Pancreas (tissue), 10 donors: ENCODE measurements at regions not wholly inside any gene's neighbourhood (a gene's known extent, or its start where the extent isn't known, plus 50 kb on each side); places are given as distances from the start of the nearest gene placed in this dataset.

Experiments used
- ATAC-seq, 4 donors: fragments of 200-7000 bp; cut with Tn5 transposase; one replicate each; pipeline versions ENCODE4 v1.8.0 to v1.9.1; 2020; ENCODE audit warnings: mild to moderate bottlenecking in 4 of 4, moderate library complexity in 4 of 4
- DNase-seq, 6 donors: peaks; one replicate each; pipeline ENCODE4 v3.0.0-alpha.2; 2020
- FAIRE-seq: peaks from 2 replicates; lab custom pipeline; 2012; peaks lifted over from hg19 to GRCh38; lab: Jason Lieb, UNC
- H3K27ac ChIP-seq, 4 donors: fragments of 200-600 bp; sonication (generic); 1 replicate in 3 of 4; 2 replicates in 1 of 4; pipeline versions ENCODE4 v1.5.0 to v1.8.0; 2020
- H3K27me3 ChIP-seq, 4 donors: fragments of 200-600 bp; one replicate each; pipeline ENCODE4 v1.8.0; 2021
- H3K36me3 ChIP-seq, 3 donors: fragments of 200-600 bp; sonication (generic) in 1 of 3; one replicate each; pipeline versions ENCODE4 v1.5.0 to v1.8.0; 2020 to 2021
- H3K4me1 ChIP-seq, 3 donors: fragments of 200-600 bp; one replicate each; pipeline ENCODE4 v1.8.0; 2021
- H3K4me3 ChIP-seq, 4 donors: fragments of 200-600 bp; sonication (generic) in 2 of 4; one replicate each; pipeline versions ENCODE4 v1.5.0 to v1.8.0; 2020 to 2021
- H3K9me3 ChIP-seq, 4 donors: fragments of 200-600 bp; one replicate each; pipeline ENCODE4 v1.8.0; 2021
- WGBS, 2 donors: extraction: QIAGEN DNeasy Blood & Tissue Kit; methylation state at CpG; one replicate each; pipeline ENCODE4 v1.1.7; 2013; 5-methylcytosine and 5-hydroxymethylcytosine counted together
- intact Hi-C, 3 donors: fragments of 100-400 bp; cut with DNase I; formaldehyde crosslinking; loops; one replicate each; pipeline versions ENCODE4 v1.11.1 to v1.14.2; 2022
- TF ChIP-seq, protein P1 (sequence below), 4 donors: fragments of 200-600 bp; sonication (generic) in 3 of 4; IDR thresholded peaks; one replicate each; pipeline versions ENCODE4 v1.5.0 to v1.8.0; 2021; ENCODE audit warnings: antibody characterized with exemption in 4 of 4
- donor health status: healthy with polysubstance abuse.
- donor health status: DM: no; HTN: no; CAD: no; lungs with moderate emphysema.
- donor health status: DM: no; HTN: no; CAD: no.
- donor health status: control.
- donor health status: control.
- donor health status: Bipolar disorder and iron deficiency.
- donor health status: DM: yes; HTN: yes; CAD: no.
- donor health status: DM: no; HTN: no; CAD: no.
- donor health status: DM: no; HTN: no; CAD: no.
- donor health status: DM: yes; HTN: yes; CAD: no.

DNA sequence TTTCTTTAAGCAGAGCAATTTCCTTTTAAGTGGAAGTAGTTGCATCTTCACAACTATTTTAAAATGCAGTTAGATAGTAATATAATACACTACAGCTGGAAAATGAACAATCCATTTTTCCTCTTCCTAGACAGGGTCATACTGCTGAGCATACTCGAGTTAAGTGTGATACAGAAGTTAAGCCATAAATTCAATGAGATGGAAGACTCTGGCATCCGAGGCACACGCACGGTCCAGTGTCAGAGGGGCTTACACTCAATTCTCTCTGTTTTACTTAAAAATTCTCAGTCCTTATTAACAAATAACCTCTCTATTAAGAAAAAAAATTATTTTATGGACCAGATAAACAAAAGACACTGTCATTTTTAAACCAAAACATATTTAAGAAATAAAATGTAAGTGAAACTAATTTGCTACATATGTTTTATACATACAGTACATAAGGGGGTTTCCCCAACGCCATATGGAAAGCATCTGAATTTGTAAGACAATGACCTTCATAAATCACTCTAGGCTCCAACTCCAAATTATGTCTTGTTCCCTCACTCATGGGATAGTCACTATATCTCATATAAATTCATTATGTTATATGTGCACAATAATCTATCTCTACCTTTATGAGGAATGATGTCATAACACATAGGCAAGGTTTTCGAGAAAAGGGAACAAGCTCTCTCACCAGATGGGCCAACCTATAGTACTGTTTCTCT, 315.3 kb downstream of the PAPSS1 start:
- DNase-seq (no peak), ATAC-seq (no peak), FAIRE-seq (no peak)
- no peaks in the 10 kb centered on the region for H3K9me3 ChIP-seq
- intact Hi-C loops: no loop called here
- no peaks in the 10 kb centered on the region for H3K36me3 ChIP-seq
- 75 to 80% methylated on average over 6 of the region's 6 CpGs for WGBS, 2 donors
- H3K4me3 ChIP-seq: no peak overlapping the region
- no peaks in the 10 kb centered on the region for H3K4me1 ChIP-seq
- H3K27ac ChIP-seq: no peak overlapping the region
- TF ChIP-seq, protein P1, sequence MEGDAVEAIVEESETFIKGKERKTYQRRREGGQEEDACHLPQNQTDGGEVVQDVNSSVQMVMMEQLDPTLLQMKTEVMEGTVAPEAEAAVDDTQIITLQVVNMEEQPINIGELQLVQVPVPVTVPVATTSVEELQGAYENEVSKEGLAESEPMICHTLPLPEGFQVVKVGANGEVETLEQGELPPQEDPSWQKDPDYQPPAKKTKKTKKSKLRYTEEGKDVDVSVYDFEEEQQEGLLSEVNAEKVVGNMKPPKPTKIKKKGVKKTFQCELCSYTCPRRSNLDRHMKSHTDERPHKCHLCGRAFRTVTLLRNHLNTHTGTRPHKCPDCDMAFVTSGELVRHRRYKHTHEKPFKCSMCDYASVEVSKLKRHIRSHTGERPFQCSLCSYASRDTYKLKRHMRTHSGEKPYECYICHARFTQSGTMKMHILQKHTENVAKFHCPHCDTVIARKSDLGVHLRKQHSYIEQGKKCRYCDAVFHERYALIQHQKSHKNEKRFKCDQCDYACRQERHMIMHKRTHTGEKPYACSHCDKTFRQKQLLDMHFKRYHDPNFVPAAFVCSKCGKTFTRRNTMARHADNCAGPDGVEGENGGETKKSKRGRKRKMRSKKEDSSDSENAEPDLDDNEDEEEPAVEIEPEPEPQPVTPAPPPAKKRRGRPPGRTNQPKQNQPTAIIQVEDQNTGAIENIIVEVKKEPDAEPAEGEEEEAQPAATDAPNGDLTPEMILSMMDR (IDR thresholded peaks at IDR 0.05): no peak
- no peaks in the 10 kb centered on the region for H3K27me3 ChIP-seq

DNA sequence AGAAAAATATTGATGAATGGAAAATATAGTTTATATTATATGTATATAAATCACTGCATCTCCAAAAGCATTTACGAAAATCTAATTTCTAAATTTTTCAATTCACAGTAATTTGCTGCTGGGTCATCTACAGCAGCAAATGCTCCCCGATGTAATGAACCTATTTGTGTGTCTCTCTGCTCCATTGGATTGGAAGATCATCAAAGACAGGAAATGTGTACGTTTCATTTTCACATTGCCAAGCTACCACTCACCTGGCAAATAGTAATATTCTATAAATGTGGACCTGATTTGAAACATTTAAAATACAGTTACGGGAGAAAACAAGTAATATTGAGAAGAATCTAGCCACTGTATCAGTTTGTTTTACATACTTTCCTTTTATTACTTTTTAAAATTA, 317.7 kb downstream of the PAPSS1 start:
- no peaks in the 10 kb centered on the region for H3K9me3 ChIP-seq
- no peaks in the 10 kb centered on the region for H3K4me1 ChIP-seq
- 68 to 82% methylated on average over 4 of the region's 4 CpGs for WGBS, 2 donors
- no peak overlapping the region for H3K4me3 ChIP-seq
- no peak for DNase-seq
- intact Hi-C loops: no loop called here
- no peak for ATAC-seq
- H3K27ac ChIP-seq: no peak overlapping the region
- FAIRE-seq: no peak
- no peaks in the 10 kb centered on the region for H3K36me3 ChIP-seq
- no peaks in the 10 kb centered on the region for H3K27me3 ChIP-seq
- TF ChIP-seq, protein P1 (IDR thresholded peaks at IDR 0.05): no peak

DNA sequence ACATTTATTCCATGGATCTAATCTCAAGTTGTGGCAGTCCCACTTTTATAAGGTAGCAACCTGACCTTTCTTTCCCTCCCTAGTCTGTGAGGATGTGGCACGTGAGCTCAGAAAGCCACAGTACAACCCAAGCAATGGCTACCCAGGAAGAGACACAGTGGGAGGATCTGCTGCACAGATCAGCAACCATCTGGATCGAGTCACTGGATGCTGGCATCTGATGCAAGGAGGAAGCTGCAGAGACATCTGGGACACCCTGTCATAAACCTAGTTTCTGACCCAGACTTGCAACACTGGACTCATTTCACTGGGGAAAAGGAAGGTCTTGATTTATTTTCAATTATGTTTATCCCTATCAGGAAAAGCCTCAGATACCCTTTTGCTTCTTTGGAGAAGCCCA, 327.1 kb downstream of the PAPSS1 start:
- DNase-seq (no peak), ATAC-seq (no peak), FAIRE-seq (no peak)
- Histone ChIP-seq H3K27ac (no peak overlapping the region), H3K36me3 (no peaks in the 10 kb centered on the region), H3K9me3 (no peaks in the 10 kb centered on the region), H3K4me3 (no peak overlapping the region), H3K27me3 (no peaks in the 10 kb centered on the region), H3K4me1 (no peaks in the 10 kb centered on the region)
- intact Hi-C loops: no loop called here
- TF ChIP-seq, protein P1 (IDR thresholded peaks at IDR 0.05): no peak
- WGBS, 2 donors: 65 to 68% methylated on average over 2 of the region's 2 CpGs

- TF ChIP-seq, protein P1 (IDR thresholded peaks at IDR 0.05): no peak
- 83 to 87% methylated on average over 3 of the region's 3 CpGs for WGBS, 2 donors
- no peak overlapping the region for H3K27ac ChIP-seq
- intact Hi-C loops: no loop called here
- ATAC-seq: no peak
- DNase-seq: no peak
- FAIRE-seq: no peak
- no peaks in the 10 kb centered on the region for H3K9me3 ChIP-seq
- no peaks in the 10 kb centered on the region for H3K27me3 ChIP-seq
- H3K36me3 ChIP-seq: no peaks in the 10 kb centered on the region
- no peaks in the 10 kb centered on the region for H3K4me1 ChIP-seq
- no peak overlapping the region for H3K4me3 ChIP-seq
Measured at GRCh38 chr4:107392380-107392779, 327.7 kb downstream of the PAPSS1 start.

DNA sequence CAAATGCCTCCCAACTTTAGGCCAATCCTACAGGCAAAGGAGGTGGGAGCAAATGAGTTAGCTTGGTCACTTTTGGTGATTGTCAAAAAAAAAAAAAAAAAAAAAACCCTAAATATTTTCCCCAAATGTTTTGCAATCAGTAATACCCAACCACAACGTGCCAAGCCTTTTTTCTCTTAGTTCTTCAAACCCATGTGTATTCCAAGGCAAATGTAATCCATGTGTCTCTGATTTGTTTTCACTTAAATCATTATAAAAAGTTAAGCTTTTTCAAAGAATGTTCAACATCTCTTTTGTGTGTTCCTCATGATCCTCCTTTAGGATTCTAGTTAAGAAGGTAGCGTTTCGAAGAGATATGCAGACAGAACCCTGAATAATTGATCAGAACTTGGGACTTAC, 328.4 kb downstream of the PAPSS1 start:
- WGBS, 2 donors: 76 to 86% methylated on average over 3 of the region's 3 CpGs
- no peaks in the 10 kb centered on the region for H3K9me3 ChIP-seq
- FAIRE-seq: no peak

More for the DNA sequence above, 328.4 kb downstream of the PAPSS1 start:
- Histone ChIP-seq H3K4me3 (no peak overlapping the region), H3K27ac (no peak overlapping the region), H3K4me1 (no peaks in the 10 kb centered on the region), H3K27me3 (no peaks in the 10 kb centered on the region), H3K36me3 (no peaks in the 10 kb centered on the region)
- intact Hi-C loops: no loop called here
- DNase-seq (no peak), ATAC-seq (no peak)
- TF ChIP-seq, protein P1 (IDR thresholded peaks at IDR 0.05): no peak
